ENCODE measurements at regions not wholly inside any gene's neighbourhood (a gene's known extent, or its start where the extent isn't known, plus 50 kb on each side); places are given as distances from the start of the nearest gene placed in this dataset.

DNA sequence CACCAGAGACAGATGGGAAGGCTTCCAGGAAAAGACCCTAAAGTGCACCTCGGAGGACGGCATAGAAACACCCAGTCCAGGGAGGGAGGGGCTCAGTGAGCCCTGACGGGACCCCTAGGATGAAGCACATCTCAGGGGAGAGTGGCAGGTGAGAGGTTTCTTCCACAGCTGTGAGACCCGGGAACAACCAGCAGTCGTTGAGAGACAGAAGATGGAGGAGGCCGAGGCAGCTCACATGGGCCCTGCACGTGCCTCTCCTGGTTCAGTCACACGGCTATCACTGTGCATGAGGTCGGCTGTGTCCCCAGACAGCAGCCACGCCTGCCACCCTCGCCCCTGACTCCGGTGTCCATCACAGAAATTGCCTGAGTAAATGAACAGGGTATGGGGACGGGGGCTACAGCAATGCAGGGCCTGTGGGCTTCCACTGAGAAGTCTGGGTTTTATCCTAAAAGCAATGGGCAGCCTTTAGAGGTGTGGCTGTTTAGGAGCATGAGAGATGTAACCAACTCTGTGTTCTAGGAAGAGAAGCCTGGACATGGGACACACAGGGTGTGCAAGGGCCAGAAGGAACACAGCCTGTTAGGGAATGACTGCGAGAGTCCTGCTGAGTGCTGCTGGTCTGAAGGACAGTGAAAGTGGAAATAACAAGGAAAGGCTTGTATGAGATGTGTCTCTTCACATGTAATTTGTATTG is 102.0 kb downstream of the TMEM18 start:
- DNase-seq (ENCODE audit: low spot score) = no peak

DNA sequence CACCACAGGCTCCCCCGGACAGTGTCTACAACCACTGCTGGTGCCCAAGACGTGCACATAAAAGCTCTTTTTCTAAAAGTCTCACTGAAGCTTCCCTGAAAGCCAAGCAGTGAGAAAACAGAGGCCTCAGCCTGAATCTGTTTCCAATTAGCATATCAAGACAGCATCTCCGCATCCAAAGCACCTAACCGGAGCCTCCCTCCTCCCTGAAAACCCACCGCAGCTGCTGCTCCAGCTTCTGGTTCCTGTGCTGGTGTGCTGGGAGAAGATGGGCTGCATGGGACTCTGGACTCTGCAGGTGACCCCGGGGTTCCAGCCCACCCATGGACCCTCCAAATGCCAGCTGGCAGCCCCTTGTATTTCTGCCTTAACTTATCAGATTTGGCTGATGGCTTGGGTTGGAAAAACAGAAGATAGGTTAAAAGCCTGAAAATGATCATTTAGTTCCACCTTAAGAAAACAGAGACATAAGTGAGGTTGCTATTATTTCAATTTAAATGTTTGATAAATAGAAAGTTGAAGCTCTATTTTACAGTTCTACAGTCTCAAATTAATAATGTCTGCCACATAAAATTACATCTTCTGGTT is 103.3 kb downstream of the TMEM18 start:
- DNase-seq (ENCODE audit: low spot score) = no peak

DNA sequence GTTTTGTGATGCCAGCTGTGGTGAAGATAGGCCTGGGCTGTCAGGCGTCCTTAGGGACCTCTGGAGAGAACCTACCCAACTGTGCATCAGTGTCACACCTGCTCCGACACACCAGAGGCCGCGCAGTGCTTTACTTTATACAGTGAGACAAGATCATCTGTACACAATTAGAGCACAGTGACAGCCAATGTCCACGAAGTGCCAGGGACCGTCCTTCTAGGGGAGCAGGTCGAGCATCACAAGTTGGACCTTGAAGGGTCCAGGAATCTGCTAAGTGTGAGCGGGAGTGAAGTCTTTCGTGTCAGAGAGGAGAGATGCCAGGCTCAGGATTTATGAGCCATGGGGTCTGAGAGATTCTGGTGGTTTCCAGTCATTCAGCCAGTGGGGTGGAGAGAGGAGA is 104.2 kb downstream of the TMEM18 start:
- no peak for DNase-seq (ENCODE audit: low spot score)

DNA sequence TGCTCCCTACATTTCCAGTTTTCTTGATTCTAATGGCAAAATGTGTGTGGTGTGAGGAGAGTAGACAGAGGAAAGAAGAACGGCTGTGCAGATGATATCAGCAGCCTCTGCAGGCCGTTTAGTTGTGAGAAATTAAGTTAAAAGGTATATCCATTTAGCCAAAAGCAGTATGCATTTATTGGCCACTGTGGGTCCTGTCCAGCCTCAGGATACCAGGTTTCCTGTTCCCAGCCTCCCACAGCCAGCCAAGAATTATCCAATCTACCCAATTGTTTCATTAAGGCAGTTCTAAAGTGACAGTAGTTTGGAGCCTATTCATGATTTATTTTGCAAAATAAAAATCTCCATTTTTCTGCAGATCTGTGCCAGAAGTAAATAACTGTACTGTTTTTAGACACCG is 107.5 kb downstream of the TMEM18 start:
- no peak for DNase-seq (ENCODE audit: low spot score)

DNA sequence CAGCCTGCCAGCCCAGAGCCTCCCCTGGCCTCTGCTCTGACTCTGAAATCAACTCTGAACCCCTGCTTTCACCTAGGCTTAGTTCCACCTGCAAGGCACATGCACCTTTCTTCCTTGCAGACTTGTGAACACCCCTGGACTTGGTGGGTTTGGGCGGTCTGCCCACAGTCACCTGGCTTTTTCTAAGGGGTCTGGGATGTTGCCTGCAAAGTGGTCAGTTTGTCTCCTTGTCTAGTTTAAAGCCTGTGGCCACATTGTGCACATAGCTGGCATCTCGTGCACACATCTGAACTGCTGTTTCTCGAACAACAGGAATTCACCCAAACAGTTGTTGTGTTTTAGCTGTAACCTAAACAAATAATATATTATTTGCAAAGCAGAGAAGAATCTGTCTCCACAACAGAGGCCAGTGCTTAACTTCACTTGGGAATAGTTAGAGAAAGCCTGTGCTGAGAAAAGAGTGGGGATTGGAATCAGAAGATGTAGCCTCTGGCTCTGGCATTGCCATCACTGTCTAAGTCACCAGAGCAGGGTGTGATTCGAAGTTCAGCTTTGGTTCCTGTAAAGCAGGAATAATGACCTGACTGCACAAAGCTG is 108.5 kb downstream of the TMEM18 start:
- no peak for DNase-seq (ENCODE audit: low spot score)

DNA sequence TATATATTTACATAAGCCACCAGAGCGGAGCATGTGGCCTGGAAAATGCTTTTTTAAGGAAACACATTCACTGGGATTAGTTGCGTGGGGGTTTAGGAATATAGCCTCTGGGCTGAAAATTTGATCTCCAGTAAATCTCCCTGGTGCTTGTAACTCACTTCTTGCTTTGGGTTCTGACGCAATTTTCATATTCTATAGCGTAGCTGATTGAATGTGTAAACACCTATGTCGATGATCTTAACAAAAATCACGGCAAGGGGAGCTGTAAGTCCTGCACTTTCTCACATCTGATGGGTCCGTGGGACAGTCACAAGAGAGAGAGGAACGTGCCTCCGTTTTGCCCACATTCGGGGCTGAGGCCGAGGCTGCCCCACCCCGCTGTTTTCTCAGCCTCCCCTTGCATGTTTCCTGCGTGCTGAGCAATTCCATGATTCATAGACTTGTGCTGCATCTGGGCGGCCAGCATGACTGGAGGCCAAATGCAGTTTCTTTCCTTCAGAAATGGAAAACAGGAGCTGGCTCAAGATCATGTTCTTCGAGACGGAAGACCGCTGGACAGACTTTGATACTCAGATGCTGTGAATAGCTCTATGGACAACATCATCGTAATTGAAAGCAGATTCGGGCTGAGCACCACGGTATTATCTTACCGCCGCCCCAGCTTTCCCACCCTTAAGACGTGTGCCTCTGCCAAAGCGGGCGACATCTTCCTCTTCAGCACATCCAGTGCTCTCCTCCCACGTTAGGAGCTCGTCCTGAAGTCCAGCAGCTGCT is 109.2 kb downstream of the TMEM18 start:
- peak; percentile 73 for DNase-seq (ENCODE audit: low spot score)

DNA sequence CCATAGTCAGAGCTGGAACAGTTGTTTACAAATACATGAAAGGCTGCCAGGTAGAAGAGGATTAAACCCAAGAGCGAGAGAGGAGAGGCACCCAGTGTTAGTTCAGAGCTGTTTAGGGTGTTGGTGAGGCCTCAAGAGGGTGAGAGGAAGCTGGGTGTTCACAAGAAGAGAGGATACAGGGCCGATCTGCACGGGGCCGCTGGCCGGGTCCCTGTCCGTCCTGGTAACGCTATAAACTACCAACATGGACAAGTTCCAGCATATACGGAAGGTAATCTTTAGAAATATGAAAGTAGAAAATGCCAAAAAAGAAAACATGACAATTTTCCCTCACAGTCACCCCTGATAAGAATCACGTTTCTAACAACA is 109.7 kb downstream of the TMEM18 start:
- no peak for DNase-seq (ENCODE audit: low spot score)

DNA sequence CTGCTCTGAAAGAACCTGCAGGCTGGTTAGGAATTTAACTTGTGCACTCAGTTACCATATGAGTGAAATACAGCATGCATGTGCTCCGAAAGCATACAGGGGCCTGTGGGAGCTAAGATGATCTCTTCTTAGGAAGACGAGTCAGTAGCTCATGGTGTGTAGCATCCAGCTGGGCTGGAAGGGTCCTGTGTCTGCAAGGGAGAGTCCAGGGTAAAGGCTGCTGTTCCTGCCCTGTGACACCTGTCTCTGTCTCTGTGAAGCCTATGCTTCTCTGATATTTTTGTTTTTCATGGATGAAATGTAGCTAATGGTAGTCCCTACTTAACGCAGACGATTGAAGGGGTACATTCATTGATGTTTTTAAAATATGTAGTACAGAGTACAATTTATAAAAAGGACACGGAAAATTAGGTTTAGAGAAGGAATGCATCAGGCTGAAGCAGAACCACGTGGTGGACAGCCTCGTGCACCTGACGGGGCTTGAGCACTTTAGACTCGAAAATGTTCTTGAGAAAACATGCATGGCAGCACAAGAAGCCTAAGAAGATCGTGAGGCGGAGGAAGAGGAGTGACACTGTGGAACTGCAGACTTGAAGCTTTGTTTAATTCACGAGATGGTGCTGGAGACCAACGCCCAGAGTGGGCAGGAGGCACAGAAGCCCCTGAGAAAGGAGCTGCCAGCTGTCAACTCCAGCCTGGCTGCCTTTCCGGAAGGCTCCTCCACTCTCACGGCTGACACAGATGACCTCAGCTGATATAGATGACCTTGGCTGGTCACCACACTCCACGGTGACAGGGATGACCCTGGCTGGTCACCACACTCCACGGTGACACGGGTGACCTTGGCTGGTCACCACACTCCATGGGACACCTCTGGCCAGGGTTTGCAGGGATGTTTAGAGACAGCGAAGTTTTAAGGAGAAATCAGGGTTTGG is 110.6 kb downstream of the TMEM18 start:
- no peak for DNase-seq (ENCODE audit: low spot score)

DNA sequence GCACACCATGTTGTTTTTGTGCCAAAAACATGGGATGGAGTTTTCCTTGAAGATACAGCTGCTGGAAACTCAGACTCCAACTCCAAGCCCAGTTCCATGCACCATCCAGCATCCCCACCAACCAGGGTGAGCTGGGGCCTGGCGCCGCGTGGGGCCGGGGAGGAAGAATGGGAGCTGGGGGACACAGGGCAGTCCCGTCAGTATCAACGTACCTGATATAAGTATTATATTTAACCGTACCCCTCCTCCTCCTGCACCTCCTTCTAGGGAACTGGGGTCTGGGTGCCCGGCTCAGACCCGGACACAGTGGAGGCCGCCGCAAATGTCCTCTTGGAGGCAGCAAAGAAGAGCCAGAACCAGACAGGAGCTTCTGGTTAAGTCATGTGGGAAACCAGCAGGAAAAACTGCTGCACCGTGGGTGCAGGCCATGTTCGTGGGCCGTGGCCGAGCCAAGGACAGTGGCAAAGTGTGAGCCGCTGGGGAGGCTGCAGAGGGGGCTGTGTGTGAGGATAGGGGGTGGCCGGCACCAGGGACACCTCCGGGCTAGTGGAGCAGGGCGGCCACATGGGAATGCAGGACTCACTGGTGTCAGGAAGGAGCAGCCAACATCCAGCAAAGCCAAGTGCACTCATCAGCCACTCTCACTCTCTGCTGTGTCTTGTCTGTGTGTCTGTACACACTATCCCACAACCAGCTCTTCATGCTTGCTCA is 112.6 kb downstream of the TMEM18 start:
- no peak for DNase-seq (ENCODE audit: low spot score)

DNA sequence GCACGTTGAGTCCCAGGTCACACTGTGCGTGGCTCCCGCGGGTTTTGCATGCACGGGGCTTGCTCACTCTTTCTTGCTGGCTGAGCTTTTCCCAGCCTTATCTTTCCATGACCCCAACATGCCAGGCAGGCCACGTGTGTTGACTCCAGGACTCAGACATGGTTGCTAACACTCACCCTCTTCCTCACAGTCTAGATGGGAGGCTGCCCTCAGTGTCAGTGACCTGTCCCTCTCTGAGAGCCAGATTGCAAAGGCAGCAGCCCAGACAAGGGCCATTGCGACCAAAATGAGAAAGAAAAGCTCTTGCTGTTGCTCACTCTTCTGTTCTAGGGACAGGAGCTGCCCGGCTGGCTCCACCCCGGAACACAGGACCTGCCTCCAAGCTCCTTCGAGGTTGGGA is 113.7 kb downstream of the TMEM18 start:
- no peak for DNase-seq (ENCODE audit: low spot score)

DNA sequence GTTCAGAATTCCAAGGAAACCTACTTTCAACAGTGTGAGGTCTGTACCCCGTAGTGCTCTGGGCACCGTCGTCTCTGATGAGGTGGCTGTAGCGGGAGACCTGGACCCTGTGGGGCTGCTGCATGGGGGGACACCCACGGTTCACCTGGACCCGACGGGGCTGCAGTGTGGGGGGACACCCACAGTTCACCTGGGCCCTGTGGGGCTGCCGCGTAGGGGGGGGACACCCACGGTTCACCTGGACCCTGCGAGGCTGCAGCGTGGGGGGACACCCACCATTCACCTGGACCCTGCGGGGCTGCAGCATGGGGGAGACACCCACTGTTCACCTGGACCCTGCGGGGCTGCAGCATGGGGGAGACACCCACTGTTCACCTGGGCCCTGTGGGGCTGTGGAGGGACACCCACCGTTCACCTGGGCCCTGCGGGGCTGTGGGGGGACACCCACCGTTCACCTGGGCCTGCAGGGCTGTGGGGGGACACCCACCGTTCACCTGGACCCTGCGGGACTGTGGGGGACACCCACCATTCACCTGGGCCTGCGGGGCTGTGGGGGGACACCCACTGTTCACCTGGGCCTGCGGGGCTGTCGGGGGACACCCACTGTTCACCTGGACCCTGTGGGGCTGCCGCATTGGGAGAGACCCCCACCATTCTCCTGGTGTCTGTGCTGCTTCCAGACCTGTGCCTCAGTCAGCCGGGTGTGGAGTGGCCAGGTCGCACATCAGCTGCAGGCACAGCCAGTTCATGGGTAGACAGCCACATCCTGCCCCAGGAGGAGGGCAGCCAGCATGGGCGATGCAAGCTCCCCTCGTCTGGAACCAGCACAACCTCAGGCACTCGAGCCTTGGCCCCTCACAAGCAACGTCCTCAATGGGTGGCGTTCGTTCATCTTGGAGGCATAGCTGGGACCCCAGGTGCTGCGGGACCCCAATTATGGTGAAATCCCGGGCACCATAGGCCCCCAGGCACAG is 114.5 kb downstream of the TMEM18 start:
- no peak for DNase-seq (ENCODE audit: low spot score)

DNA sequence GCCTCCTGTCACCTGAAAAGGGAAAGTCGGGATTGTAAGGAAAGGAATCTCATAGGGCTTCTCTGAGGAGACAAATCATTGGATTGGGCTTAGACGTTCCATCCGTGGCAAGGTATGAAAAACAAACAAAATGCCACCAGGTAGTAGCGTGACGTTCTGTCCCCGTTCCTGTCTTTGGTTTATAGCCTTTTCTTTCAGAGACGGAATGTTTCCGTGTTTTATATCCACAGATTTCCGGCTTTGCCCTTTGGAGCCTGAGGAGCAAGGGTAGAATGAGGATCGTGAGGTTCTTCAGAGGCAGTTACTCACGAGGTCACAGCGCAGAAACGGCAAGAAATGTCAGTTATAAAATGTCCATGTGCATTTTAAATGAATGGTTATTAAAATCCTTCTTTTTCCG is 118.3 kb downstream of the TMEM18 start:
- no peak for DNase-seq (ENCODE audit: low spot score)

DNA sequence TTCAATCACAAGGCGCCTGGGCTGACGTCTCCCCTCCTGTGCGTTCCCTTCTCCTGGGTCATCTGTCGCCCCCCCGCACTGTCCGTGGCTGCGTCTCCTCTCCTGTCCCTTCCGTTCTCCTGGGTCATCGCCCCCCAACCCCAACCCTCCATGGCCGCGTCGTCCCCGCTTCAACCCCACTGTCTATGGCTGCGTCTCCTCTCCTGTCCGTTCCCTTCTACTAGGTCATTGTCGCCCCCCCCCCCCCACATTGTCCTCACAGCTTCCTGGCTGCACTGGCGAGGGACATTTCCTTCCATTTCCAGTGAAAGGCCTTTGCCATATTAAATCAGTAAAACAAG is 118.9 kb downstream of the TMEM18 start:
- no peak for DNase-seq (ENCODE audit: low spot score)

DNA sequence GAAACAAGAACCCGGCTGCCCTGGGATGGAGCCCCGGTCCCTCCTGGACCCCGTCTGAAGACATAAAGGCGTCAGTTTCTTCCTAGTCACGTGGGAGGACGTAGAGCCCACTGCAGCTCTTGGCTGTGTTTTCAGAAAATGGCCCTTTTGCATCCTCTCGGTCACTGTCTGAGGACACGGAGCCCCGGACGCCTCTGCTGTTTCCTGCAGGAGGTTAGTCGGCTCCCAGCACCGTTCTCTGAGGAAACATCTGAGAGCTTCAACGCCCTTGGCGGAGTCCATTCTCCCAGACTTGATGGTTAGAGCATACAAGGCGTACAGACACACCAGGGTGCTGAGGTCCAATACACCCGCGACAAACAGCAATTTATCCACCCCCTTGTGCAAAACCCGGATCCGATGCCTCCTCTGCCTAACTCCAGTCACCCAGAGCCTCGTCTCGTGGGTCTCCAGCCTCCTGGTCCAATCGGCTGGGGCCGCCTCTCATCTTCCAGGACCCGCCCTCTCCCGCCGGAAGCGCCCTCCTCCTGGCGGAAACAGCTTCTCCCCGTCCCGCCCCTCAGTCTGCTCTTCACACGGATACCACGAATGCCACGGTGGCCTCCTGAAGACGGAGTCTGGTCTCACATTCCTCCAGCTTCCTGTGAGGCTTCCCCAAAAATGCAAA is 119.4 kb downstream of the TMEM18 start:
- no peak for DNase-seq (ENCODE audit: low spot score)

DNA sequence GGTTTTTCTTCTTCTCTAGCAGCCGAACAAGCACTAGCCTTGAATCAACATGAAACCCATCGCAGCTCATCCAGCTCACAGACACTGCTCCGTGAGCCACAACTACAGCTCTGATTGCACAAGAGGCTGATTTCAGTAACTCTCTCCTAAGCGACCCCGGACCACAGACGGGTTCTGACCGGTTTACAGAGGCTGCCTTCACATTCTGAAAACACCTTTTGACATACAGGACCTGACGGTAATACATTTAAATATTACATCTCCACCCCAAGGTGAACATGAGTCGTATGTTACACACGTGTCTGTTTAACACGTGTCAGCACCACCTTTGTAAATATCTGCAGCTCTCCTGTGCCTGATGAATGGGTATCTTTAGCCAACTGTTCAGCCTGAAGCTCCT is 120.7 kb downstream of the TMEM18 start:
- no peak for DNase-seq (ENCODE audit: low spot score)

DNA sequence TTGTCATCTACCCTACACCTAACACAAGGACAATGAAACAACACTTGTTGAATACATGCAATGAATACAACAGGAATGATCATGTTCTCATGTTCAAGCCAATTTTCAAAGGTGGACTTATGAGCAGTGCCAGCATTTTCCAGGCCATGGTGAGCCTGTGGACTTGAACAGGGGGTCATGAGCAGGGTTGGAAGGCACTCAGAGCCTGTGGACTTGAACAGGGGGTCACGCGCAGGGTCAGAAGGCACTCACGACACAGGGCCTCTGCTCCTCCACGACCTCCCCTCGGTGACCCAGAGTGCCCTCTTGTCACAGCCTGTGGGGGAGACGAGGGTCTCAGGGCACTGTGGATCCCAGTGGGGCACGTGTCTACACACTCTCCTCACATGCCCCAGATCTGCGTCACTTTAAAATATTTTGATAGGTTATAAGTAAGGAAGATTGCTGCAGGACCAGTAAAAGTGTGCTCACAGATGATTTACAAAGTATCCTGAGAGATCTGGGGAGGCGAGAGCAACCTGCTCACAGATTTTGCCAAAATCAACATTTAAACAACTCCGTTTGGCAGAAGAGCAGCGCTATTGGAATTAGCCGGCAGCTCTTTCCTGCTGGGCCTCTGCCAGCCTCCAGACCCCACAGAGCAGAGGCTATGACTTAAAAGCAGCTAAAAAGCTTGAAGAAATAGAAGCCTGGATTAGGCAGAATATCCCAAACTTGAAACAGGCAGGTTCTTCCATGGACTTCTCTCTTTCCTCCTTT is 121.9 kb downstream of the TMEM18 start:
- no peak for DNase-seq (ENCODE audit: low spot score)

DNA sequence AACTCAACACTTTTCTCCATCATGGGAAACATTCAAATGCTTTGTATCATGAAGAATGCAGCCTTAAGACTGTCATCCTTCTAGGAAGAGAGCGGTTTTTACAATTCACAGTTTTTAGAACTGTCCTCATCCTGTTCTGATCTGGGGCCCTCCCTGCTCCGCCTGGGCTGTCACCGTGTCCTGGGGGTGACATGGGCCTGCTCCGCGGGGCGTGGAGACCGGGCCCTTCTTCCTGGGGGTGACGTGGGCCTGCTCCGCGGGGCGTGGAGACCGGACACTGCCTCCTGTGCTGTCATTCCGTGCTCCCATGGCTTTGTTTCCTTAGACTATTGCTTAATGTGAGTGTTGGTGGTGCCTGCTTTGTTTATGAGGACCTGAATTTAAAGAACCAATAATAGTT is 122.8 kb downstream of the TMEM18 start:
- no peak for DNase-seq (ENCODE audit: low spot score)

DNA sequence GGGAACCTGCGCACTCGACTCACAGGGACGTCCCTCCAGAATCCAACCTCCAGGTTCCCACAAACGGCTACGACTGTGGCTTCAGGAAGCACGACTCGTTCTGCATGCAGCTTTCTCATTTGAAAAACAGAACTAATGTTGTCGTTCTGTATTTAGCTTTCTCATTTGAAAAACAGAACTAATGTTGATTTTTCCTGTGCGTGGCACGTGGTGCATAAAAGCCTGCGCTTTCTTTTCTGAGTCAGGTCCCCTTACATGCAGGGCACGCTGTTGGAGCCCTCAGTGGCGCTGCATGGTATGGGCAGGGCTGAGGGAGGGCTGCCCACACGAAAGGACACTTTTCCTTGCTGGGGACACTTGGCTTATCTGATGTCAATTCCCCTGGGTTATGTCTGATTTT is 124.3 kb downstream of the TMEM18 start:
- DNase-seq (ENCODE audit: low spot score) = no peak

DNA sequence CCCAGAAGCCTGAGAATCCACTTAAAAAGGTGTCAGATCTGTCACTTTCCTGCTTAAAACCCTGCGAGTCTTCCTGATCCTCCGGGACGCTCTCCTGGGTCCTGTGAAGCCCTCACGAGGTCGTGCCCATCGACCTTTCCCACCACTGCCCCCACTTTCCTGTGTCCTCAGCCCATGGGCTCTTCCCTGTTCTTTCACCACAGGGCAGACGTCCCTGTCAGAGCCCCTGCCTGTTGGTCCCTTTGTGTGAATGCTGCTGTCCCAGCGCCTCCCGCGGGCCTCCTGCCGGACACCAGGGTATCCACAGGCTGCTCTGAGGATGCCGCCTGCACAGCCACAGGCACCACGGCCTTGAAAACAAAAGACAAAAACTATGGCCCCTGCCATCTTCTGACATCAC is 125.6 kb downstream of the TMEM18 start:
- DNase-seq (ENCODE audit: low spot score) = no peak

All from AG08395 (cell line).